Inflammatory macrophage treated with lipopolysaccharide for 1 hour (primary cell): ENCODE measurements at regions not wholly inside any gene's neighbourhood (a gene's known extent, or its start where the extent isn't known, plus 50 kb on each side); places are given as distances from the start of the nearest gene placed in this dataset.

Experiments used
- DNase-seq, 2 donors: peaks; one replicate each; pipeline ENCODE4 v3.0.0-alpha.2; 2020 to 2022

- no peak for DNase-seq
Measured at GRCh38 chr7:46854958-46855473, 726.9 kb downstream of the TNS3 start.

GRCh38 chr7:46853451-46853850 lies 728.5 kb downstream of the TNS3 start:
- DNase-seq = no peak

- no peak for DNase-seq
Measured at GRCh38 chr7:46852795-46853194, 729.1 kb downstream of the TNS3 start.

GRCh38 chr7:46850563-46851330 lies 731.2 kb downstream of the TNS3 start:
- no peak for DNase-seq

GRCh38 chr7:46848944-46849343 lies 733.0 kb downstream of the TNS3 start:
- DNase-seq = no peak

GRCh38 chr7:46848311-46848710 lies 733.6 kb downstream of the TNS3 start:
- no peak for DNase-seq

DNA sequence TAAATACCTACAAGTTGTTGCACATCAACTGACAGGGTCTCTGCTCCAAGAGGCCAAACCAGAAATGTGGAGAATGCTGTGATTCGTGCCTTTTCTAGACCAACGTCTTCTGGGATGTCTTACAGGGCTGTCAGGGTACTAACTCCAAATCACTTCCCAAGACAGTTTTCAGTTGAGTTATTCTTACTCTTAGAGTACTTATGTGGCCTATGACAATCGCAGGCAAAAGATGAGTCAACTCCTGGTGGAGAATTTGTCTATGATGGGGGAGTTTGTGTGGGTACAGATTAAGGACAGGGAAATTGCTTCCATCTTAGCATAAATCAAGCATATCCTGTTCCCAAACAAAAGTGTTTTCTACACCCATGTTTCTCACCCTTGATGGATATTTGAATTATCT lies 734.8 kb downstream of the TNS3 start:
- DNase-seq = no peak

DNA sequence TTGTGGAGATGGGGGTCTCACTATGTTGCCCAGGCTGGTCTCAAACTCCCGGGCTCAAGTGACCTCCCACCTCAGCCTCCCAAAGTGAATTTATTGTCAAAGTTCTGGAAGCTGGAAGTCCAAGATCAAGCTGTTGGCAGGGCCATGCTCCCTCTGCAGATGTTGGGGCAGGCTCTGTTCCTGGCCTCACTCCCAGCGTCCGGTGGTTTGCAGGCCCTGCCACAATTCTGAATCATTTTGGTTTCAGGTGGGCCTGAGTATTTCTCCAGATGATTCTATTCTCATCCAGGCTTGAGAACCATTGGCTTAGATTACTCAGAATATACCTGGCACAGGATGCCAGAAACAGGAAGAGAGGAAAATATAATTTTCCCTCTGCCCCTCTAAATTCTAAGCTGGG lies 737.4 kb downstream of the TNS3 start:
- no peak for DNase-seq

GRCh38 chr7:46841248-46841647 lies 740.7 kb downstream of the TNS3 start:
- no peak for DNase-seq

GRCh38 chr7:46839651-46840050 lies 742.3 kb downstream of the TNS3 start:
- no peak for DNase-seq

DNA sequence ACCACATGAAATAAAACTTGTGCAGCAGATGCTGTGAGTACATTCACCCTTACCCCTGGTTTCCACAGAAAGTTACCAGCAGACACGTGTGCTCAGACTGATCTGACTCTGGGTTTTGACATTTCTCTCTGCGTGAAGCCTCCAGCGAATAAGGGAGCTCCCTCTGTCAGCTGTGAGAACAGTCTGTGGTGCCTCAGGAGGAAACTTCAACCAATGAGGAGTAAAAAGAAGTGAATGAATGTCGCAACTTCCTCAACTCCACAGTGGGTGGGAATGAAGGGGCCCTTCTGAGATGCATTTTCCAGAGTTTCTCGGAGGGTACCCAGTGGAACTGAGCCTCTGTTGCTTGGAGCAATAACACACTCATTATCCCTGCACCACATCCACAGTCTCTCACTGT lies 743.4 kb downstream of the TNS3 start:
- no peak for DNase-seq

- no peak for DNase-seq
Measured at GRCh38 chr7:46835556-46835955, 746.4 kb downstream of the TNS3 start.

DNA sequence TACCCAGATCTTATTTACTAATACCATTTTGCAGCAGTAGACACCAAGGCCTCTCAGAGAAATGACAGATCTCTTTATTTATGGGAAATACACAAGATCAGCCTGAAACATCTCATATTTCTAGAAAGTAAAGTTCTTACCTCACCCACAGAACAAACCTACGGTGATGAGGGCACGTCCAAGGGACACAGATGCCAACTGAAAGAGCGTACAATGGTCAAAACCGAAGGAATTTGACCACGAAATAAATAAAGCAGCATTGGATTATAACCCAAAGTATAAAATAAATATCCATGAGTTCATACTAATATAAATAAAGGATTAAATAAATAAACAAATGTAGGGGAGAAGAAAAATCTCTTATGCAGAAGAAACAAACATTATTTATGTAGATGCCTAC lies 747.0 kb downstream of the TNS3 start:
- no peak for DNase-seq

DNA sequence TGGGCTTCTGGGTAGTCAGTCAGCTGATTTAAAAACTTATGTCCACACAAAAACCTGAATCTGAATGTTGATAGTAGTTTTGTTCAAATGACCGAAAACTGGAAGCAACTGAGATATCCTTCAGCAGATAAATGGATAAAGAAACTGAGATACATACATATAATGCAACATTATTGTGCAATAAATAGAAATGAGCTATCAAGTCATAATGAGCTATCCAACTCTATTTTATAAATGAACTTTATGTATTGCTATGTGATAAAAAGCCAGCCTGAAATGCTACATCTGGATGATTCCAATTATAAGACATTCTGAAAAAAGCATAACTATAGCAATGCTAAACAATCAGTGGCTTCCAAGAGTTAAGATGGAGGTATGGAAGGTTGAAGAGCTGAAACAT lies 748.7 kb downstream of the TNS3 start:
- no peak for DNase-seq

DNA sequence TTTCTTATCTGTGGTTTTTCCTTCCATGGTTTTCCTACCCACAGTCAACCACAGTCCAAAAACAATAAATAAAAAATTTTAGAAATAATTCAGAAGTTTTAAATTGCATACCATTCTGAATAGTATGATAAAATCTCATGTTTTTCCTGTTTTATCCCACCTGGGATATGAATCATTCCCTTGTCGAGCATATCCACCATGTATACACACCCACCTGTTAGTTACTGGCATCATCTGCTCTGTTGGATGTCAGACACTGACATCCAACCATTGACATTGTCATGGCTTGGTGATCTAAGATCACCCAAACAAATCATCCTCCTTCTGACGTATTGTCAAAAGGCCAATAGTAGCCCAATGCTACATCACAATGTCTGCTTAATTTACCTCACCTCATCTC lies 749.8 kb downstream of the TNS3 start:
- DNase-seq = no peak

DNA sequence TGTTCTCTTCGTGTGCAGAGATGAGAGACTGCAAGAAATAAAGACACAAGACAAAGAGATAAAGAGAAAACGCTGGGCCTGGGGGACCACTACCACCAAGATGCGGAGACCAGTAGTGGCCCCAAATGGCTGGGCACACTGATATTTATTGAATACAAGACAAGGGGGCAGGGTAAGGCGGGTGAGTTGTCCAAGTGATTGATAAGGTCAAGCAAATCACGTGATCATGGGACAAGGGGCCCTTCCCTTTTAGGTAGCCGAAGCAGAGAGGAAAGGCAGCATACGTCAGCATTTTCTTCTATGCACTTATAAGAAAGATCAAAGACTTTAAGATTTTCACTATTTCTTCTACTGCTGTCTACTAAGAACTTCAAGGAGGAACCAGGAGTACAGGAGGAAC lies 762.1 kb downstream of the TNS3 start:
- no peak for DNase-seq

GRCh38 chr7:46814516-46815250 lies 767.2 kb downstream of the TNS3 start:
- no peak for DNase-seq

DNA sequence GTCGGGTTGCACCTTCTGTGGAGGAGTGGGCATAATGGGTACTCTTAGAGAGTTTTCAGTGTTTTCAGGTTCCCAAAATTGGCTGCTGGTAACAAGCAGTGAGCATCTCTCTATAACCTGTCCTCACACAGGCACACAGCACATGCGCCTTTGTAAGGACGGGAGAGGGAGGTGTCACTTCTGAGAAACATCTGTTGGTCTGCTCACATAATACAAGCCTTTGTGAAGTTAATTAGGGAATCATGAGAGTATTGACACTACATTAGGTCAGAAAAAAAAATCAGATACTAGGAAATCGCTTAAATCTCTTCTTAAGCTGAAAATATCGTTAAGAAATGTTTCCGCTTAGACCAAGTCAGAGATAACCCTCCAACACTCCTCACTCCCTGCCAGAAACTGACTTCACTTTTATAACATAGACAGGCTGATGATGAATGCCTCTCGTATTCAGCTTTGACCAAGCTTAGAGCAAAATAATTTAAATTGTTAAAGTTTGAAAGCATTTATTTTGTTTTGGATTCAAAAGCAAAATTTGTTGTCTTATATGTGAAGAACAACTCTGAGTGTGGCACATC lies 769.7 kb downstream of the TNS3 start:
- DNase-seq = no peak

GRCh38 chr7:46811529-46811928 lies 770.4 kb downstream of the TNS3 start:
- no peak for DNase-seq

GRCh38 chr7:46810986-46811385 lies 770.9 kb downstream of the TNS3 start:
- no peak for DNase-seq

GRCh38 chr7:46809886-46810285 lies 772.0 kb downstream of the TNS3 start:
- no peak for DNase-seq

DNA sequence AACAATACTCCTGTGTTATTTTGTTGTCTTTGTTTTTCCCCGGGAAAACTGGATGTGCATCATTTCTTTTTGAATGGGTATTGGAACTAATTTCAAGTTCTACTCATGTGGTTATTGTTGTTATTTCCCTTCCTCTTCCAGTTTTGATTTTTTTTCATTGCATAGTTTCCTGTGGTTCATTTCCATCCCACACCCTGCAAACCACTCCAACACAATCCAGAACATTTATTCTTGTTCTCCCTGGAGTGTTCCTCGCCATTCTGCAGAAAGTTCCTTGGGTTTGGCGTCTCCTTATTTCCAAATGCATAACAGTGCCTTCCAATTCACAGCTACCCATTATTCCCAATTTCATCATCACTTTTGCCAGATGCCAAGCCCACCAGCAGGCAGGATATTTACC lies 775.1 kb downstream of the TNS3 start:
- DNase-seq = no peak

DNA sequence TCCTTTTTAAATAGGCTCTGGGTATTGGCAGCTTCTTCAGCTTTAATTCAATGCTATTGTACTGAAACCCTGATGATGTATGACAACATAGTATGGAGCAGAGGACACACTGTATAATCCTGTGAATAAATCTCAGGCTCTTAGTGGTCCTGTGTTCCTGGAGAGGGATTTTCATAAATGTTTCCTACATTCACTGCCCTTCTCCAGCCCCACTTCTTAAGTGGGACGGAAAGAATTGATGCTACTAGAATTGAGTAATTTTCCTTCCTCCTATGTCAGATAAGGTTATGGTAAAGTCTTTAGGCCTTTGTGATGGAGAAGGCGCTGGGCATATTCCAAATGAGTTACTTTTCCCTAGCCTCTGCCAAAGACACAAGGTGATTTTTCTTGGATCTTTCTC lies 779.4 kb downstream of the TNS3 start:
- no peak for DNase-seq

DNA sequence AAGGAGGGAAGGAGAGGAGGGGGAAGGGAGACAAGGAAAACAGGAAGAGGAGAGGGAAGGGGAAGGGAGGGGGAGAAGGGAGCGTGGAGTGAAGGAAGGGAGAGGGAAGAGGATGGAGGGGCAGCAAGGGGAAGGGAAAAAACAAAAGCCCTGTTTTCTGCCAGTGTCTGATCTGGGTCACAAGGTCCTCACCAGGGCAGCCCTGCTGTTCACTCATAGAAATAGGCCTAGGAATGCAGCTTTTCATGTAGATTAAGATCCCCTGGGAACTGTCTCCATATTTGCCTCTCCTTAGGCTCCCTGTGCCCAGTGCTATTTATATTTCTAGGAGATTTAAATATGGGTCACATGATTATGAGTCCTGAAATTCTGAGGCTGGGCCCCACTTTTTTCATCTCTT lies 790.7 kb downstream of the TNS3 start:
- DNase-seq = no peak
